Peyer's patch (tissue), 4 donors: ENCODE measurements at regions not wholly inside any gene's neighbourhood (a gene's known extent, or its start where the extent isn't known, plus 50 kb on each side); places are given as distances from the start of the nearest gene placed in this dataset.

ENCODE experiments used
- POLR2A ChIP-seq, 2 donors: fragments of 450-650 bp; IDR thresholded peaks; one replicate each; pipeline ENCODE4 v1.5.1; 2017; ENCODE audit warnings: antibody characterized with exemption in 2 of 2, mild to moderate bottlenecking in 2 of 2, moderate library complexity in 2 of 2
- TF ChIP-seq, protein P1 (sequence below), 6 experiments: fragments of 450-650 bp in 4 of 6; fragments of 200-600 bp in 2 of 6; sonication (generic) in 1 of 6; IDR thresholded peaks; one replicate each; pipeline ENCODE4 v1.5.1; 2017 to 2019; ENCODE audit warnings: antibody characterized with exemption in 6 of 6, mild to moderate bottlenecking in 3 of 6, moderate library complexity in 1 of 6

DNA sequence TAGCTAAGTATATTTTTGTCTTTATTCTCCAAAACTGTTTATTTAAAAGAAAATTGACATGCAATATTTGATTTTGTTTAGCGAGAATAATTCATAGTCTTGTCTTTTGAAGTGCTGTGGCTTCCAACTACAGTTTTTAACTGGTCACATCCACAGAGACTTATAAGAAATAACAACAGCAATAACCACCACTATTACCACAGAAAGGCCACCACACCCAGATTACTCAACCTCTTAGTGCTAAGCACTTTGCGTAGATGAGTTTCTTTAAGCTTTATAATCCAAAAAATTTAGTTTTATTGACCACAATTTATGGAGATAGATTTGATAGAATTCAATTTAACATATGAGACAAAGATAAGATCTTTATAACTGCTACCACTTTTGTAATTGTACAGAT lies 468.4 kb upstream of the UBE2E2 start:
- TF ChIP-seq, protein P1, sequence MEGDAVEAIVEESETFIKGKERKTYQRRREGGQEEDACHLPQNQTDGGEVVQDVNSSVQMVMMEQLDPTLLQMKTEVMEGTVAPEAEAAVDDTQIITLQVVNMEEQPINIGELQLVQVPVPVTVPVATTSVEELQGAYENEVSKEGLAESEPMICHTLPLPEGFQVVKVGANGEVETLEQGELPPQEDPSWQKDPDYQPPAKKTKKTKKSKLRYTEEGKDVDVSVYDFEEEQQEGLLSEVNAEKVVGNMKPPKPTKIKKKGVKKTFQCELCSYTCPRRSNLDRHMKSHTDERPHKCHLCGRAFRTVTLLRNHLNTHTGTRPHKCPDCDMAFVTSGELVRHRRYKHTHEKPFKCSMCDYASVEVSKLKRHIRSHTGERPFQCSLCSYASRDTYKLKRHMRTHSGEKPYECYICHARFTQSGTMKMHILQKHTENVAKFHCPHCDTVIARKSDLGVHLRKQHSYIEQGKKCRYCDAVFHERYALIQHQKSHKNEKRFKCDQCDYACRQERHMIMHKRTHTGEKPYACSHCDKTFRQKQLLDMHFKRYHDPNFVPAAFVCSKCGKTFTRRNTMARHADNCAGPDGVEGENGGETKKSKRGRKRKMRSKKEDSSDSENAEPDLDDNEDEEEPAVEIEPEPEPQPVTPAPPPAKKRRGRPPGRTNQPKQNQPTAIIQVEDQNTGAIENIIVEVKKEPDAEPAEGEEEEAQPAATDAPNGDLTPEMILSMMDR (IDR thresholded peaks at IDR 0.05) = no peak
- TF ChIP-seq POLR2A (IDR thresholded peaks at IDR 0.05) = no peak
